ENCODE measurements at regions not wholly inside any gene's neighbourhood (a gene's known extent, or its start where the extent isn't known, plus 50 kb on each side); places are given as distances from the start of the nearest gene placed in this dataset.

DNA sequence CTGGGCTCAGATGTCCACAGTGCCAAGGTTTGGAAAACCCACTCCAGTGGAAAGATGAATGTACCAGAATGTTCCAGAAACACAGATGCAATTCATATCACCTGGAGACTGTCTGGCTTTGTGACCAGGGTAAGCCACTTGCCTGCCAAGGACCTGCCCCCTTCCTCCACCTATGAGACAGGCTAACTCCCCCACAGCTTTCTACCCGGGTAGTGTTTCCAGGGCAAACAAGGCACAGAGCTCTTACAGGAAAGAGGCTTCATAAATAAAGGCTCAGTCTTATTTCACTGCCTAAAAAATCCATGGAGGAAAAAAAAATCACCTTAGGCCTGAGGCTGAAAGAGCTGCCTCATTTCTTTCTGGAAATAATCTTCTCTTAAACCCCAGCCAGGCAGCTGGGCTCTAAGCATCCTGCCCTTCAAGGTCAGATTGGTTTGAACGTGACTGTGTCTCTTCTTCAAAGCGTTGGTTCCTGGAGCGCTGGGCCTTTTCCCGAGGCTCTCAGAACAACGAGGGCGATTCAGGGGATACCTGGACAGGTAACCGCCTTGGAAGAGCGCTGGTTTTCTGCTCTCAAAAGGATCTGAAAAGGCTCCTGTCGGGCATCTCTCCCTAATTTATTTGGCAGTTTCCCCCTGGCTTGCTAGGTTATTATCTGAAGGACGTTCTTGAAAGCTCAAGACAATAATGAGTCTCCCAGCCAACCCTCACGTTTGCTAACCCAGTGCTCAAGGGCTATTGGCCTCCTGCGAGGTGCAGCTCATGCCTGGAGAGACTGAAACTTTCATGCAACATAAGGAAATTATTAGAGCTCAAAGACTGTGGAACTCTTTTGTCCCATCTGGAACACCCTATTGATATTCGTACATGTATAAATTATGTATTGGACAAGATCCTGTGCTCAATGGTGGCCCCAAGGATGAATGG, 199.2 kb upstream of the PMEPA1 start:
- TF ChIP-seq, protein P1, sequence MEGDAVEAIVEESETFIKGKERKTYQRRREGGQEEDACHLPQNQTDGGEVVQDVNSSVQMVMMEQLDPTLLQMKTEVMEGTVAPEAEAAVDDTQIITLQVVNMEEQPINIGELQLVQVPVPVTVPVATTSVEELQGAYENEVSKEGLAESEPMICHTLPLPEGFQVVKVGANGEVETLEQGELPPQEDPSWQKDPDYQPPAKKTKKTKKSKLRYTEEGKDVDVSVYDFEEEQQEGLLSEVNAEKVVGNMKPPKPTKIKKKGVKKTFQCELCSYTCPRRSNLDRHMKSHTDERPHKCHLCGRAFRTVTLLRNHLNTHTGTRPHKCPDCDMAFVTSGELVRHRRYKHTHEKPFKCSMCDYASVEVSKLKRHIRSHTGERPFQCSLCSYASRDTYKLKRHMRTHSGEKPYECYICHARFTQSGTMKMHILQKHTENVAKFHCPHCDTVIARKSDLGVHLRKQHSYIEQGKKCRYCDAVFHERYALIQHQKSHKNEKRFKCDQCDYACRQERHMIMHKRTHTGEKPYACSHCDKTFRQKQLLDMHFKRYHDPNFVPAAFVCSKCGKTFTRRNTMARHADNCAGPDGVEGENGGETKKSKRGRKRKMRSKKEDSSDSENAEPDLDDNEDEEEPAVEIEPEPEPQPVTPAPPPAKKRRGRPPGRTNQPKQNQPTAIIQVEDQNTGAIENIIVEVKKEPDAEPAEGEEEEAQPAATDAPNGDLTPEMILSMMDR (IDR thresholded peaks at IDR 0.05), result no peak
- no peak for TF ChIP-seq POLR2A (IDR thresholded peaks at IDR 0.05)
